Naive thymus-derived CD4-positive, alpha-beta T cell (primary cell): ENCODE measurements at regions not wholly inside any gene's neighbourhood (a gene's known extent, or its start where the extent isn't known, plus 50 kb on each side); places are given as distances from the start of the nearest gene placed in this dataset.

Source experiments
- ATAC-seq: fragments of 150-1000 bp; cut with Tn5 transposase; 2 replicates; pipeline ENCODE4 v1.10.0; 2021; ENCODE audit warnings: mild to moderate bottlenecking, moderate library complexity
- CTCF ChIA-PET: fragments of 350-600 bp; sonication (Branson Sonifier 250); formaldehyde crosslinking; loops from one replicate; lab custom pipeline; 2021; ENCODE audit warnings: antibody characterized with exemption; lab: Charles Lee
- POLR2A ChIA-PET: fragments of 350-600 bp; sonication (Branson Sonifier 250); formaldehyde crosslinking; loops from one replicate; lab custom pipeline; 2021; ENCODE audit warnings: antibody characterized with exemption, inconsistent platforms; lab: Charles Lee
- DNase-seq, 9 donors: peaks; one replicate each; pipeline versions ENCODE4 v3.0.0 to v3.0.0-alpha.2; 2020 to 2022; ENCODE audit warnings: mixed read lengths in 1 of 9
- H3K27ac ChIP-seq: one replicate; pipeline ENCODE4 v1.7.0; 2013; ENCODE audit warnings: mild to moderate bottlenecking, low read depth, low read length, moderate library complexity
- H3K27me3 ChIP-seq, 2 donors: one replicate each; pipeline ENCODE4 v1.7.0; 2013; ENCODE audit warnings: low read length in 2 of 2, mild to moderate bottlenecking in 2 of 2, moderate library complexity in 2 of 2; ENCODE audit not compliant: control insufficient read depth in 2 of 2, insufficient read depth in 2 of 2
- H3K36me3 ChIP-seq, 3 experiments: 1 replicate in 2 of 3; 2 replicates in 1 of 3; pipeline ENCODE4 v1.7.0; 2013; ENCODE audit warnings: low read length in 3 of 3, mild to moderate bottlenecking in 3 of 3, moderate library complexity in 1 of 3; ENCODE audit not compliant: insufficient read depth in 3 of 3, control insufficient read depth in 2 of 3
- H3K4me1 ChIP-seq, 2 donors: one replicate each; pipeline ENCODE4 v1.7.0; 2013; ENCODE audit warnings: low read length in 2 of 2, mild to moderate bottlenecking in 2 of 2, moderate library complexity in 1 of 2; ENCODE audit not compliant: control insufficient read depth in 2 of 2, insufficient read depth in 2 of 2
- H3K4me3 ChIP-seq: 2 replicates; pipeline ENCODE4 v1.7.0; 2013; ENCODE audit warnings: mild to moderate bottlenecking, low read length
- H3K9me3 ChIP-seq, 3 experiments: 1 replicate in 2 of 3; 2 replicates in 1 of 3; pipeline ENCODE4 v1.7.0; 2013; ENCODE audit warnings: low read length in 3 of 3; ENCODE audit not compliant: control insufficient read depth in 2 of 3
- H3K27ac Mint-ChIP-seq, 9 donors: one replicate each; pipeline ENCODE4 v1.8.0; 2020 to 2022; ENCODE audit warnings: mixed read lengths in 9 of 9, mild to moderate bottlenecking in 8 of 9, moderate library complexity in 5 of 9, inconsistent platforms in 2 of 9
- H3K27me3 Mint-ChIP-seq, 5 donors: one replicate each; pipeline ENCODE4 v1.8.0; 2021 to 2022; ENCODE audit warnings: mixed read lengths in 5 of 5, mild to moderate bottlenecking in 1 of 5
- H3K36me3 Mint-ChIP-seq, 5 donors: one replicate each; pipeline ENCODE4 v1.8.0; 2020 to 2022; ENCODE audit warnings: mixed read lengths in 5 of 5, mild to moderate bottlenecking in 3 of 5, inconsistent platforms in 1 of 5
- H3K4me1 Mint-ChIP-seq, 7 donors: one replicate each; pipeline ENCODE4 v1.8.0; 2020 to 2022; ENCODE audit warnings: mixed read lengths in 7 of 7, mild to moderate bottlenecking in 3 of 7, inconsistent platforms in 1 of 7
- H3K4me3 Mint-ChIP-seq, 10 donors: one replicate each; pipeline ENCODE4 v1.8.0; 2020 to 2022; ENCODE audit warnings: mild to moderate bottlenecking in 10 of 10, mixed read lengths in 10 of 10, moderate library complexity in 6 of 10, inconsistent platforms in 2 of 10
- H3K9me3 Mint-ChIP-seq, 11 donors: one replicate each; pipeline ENCODE4 v1.8.0; 2020 to 2022; ENCODE audit warnings: mixed read lengths in 11 of 11, mild to moderate bottlenecking in 4 of 11, inconsistent platforms in 1 of 11, moderate library complexity in 1 of 11
- intact Hi-C, 2 donors: fragments of 100-400 bp; cut with micrococcal nuclease; formaldehyde crosslinking; loops; one replicate each; pipeline ENCODE4 v1.15.1; 2023

DNA sequence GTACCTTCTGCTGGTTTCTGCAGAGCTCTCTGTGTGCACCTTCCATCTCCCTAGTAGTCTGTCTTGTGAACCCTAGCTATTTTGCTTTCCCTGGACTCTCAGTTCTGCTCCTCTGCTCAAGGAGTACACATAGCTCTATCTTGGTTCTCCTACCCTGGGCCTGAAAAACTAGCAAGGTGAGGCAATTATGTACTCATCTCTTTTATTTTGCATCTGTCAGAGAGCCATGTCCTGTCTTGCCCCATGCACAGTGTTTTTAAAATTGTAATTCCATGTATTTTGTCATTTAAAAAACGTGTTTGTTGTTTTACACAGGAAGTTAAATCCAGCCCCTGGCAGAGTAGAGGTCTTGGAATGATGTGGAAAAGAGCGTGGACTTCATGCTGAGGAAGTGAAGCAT is 684.9 kb upstream of the CPEB2 start:
- no peak overlapping the region for H3K27ac ChIP-seq
- no peaks in the 10 kb centered on the region for H3K27me3 ChIP-seq
- Mint-ChIP-seq H3K36me3 (no peaks in the 10 kb centered on the region), H3K4me3 (no peak overlapping the region), H3K4me1 (peaks cover 0 to 1% (median 0%) of the 10 kb centered on the region in 7 donors), H3K27me3 (no peaks in the 10 kb centered on the region), H3K9me3 (peaks cover 0 to 5% (median 0%) of the 10 kb centered on the region in 11 donors), H3K27ac (no peak overlapping the region)
- no peaks in the 10 kb centered on the region for H3K36me3 ChIP-seq
- DNase-seq: no peak
- intact Hi-C loops: no loop called here
- H3K4me1 ChIP-seq: no peaks in the 10 kb centered on the region
- ChIA-PET CTCF (no interaction called here), POLR2A (no interaction called here)
- no peak overlapping the region for H3K4me3 ChIP-seq
- no peak for ATAC-seq
- H3K9me3 ChIP-seq: no peaks in the 10 kb centered on the region

DNA sequence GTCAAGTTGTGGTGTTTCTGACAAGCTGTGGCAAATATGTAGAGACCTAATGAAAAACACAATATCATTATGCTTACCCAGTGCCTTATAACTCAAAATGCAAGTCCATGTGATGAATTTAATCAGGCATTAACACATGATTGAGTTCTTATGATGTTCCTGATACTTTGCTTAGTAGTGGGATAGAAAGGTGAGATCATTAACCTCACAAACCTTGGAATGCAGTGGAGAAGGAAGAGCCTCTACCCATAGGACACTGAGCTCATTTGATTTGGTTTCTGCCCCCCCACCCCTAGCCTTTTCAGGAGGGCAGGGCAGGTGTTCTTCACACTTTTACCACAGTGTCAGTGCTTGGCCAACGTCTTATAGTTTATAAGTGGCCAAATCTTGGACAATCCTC is 683.6 kb upstream of the CPEB2 start:
- Mint-ChIP-seq H3K4me3 (no peak overlapping the region), H3K27ac (no peak overlapping the region), H3K27me3 (no peaks in the 10 kb centered on the region), H3K36me3 (no peaks in the 10 kb centered on the region), H3K4me1 (peaks cover 0 to 1% (median 0%) of the 10 kb centered on the region in 7 donors), H3K9me3 (peaks cover 0 to 5% (median 0%) of the 10 kb centered on the region in 11 donors)
- no peaks in the 10 kb centered on the region for H3K9me3 ChIP-seq
- POLR2A ChIA-PET: no interaction called here
- CTCF ChIA-PET: no interaction called here
- no peak overlapping the region for H3K4me3 ChIP-seq
- intact Hi-C loops: no loop called here
- ATAC-seq: no peak
- H3K36me3 ChIP-seq: no peaks in the 10 kb centered on the region
- no peak for DNase-seq
- H3K4me1 ChIP-seq: no peaks in the 10 kb centered on the region
- no peak overlapping the region for H3K27ac ChIP-seq
- H3K27me3 ChIP-seq: no peaks in the 10 kb centered on the region

DNA sequence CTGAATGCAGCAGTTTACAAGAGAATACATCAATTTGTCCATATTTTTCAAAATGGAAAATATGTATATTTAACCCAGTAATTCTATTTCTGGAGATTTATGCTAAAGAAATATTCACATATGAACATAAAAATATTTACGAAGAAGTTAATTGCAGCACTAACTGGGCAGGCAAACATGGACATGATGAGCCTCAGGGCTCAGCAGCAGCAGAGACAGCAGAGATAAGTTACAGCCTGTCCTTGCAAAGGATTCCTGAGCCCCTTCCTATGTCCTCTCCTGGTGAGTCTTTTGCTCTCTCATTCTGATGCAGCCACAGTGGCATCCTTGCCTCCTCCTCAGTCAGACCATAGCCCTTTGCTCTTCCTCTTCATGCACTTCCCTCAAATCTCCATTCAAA is 680.6 kb upstream of the CPEB2 start:
- intact Hi-C loops: no loop called here
- no peak overlapping the region for H3K4me3 Mint-ChIP-seq
- H3K27me3 Mint-ChIP-seq: no peaks in the 10 kb centered on the region
- no peak overlapping the region for H3K27ac Mint-ChIP-seq
- Histone ChIP-seq H3K27ac (no peak overlapping the region), H3K4me3 (no peak overlapping the region), H3K27me3 (peaks cover 0 to 2% of the 10 kb centered on the region in 2 donors), H3K36me3 (no peaks in the 10 kb centered on the region), H3K4me1 (no peaks in the 10 kb centered on the region), H3K9me3 (no peaks in the 10 kb centered on the region)
- DNase-seq (no peak), ATAC-seq (no peak)
- CTCF ChIA-PET: no interaction called here
- H3K9me3 Mint-ChIP-seq: peaks cover 0 to 14% (median 5%) of the 10 kb centered on the region in 11 donors
- POLR2A ChIA-PET: no interaction called here
- no peaks in the 10 kb centered on the region for H3K4me1 Mint-ChIP-seq
- no peaks in the 10 kb centered on the region for H3K36me3 Mint-ChIP-seq

DNA sequence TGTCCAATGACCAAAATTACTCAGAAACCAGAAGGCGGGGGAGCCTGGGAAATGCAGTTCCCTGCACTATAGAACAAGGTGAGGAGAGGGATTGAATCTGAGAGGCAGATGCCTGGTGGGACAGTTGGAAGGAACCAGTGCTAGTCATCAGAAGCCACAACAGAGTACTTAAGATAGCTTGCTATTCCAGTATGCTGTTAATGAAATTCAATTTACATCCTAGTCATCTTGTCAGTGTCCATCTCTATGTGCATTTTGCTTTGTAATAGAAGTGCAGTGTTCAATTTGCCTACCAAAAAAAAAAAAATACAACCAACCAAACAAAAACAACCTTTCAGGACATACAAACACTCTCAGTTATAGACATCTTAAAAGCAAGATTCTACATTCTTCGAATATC is 679.1 kb upstream of the CPEB2 start:
- Histone ChIP-seq H3K27me3 (peaks cover 0 to 2% of the 10 kb centered on the region in 2 donors), H3K27ac (no peak overlapping the region), H3K9me3 (no peaks in the 10 kb centered on the region), H3K4me1 (no peaks in the 10 kb centered on the region), H3K4me3 (no peak overlapping the region), H3K36me3 (no peaks in the 10 kb centered on the region)
- H3K4me1 Mint-ChIP-seq: no peaks in the 10 kb centered on the region
- ChIA-PET POLR2A (no interaction called here), CTCF (no interaction called here)
- H3K27ac Mint-ChIP-seq: no peak overlapping the region
- no peaks in the 10 kb centered on the region for H3K36me3 Mint-ChIP-seq
- peaks cover 0 to 14% (median 5%) of the 10 kb centered on the region in 11 donors for H3K9me3 Mint-ChIP-seq
- intact Hi-C loops: no loop called here
- H3K27me3 Mint-ChIP-seq: no peaks in the 10 kb centered on the region
- ATAC-seq (no peak), DNase-seq (no peak)
- H3K4me3 Mint-ChIP-seq: no peak overlapping the region

DNA sequence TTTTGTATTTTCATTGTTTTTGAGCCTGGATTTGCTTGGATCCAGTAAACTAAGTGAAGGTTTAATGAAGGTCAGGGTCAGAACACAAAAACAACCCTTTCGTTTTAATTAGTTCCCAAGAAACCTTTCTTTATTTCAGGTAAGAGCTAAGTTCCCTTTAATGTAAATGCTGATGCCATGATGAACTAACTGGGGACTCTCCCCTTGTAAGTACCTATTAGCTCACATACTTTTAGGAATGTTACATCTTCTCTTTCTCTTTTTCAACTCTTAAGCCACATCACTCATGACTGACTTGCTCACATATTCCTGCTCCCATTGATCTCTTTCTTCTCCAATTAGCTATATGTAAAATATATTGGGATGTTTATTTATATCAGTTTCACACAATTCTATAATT is 673.1 kb upstream of the CPEB2 start:
- intact Hi-C loops: no loop called here
- Histone ChIP-seq H3K27ac (no peak overlapping the region), H3K9me3 (no peaks in the 10 kb centered on the region), H3K36me3 (no peaks in the 10 kb centered on the region), H3K4me3 (no peak overlapping the region), H3K27me3 (peaks cover 0 to 2% of the 10 kb centered on the region in 2 donors), H3K4me1 (no peaks in the 10 kb centered on the region)
- peaks cover 0 to 11% (median 0%) of the 10 kb centered on the region in 5 donors for H3K27me3 Mint-ChIP-seq
- H3K4me1 Mint-ChIP-seq: no peaks in the 10 kb centered on the region
- ATAC-seq (no peak), DNase-seq (no peak)
- no peaks in the 10 kb centered on the region for H3K36me3 Mint-ChIP-seq
- ChIA-PET CTCF (interaction anchor here (0.7 kb wide), 1 partner anchor 33 kb away, joined by 3 read pairs; no protein-coding TSS in a partner anchor), POLR2A (no interaction called here)
- H3K27ac Mint-ChIP-seq: no peak overlapping the region
- H3K4me3 Mint-ChIP-seq: no peak overlapping the region
- H3K9me3 Mint-ChIP-seq: peaks cover 0 to 10% (median 6%) of the 10 kb centered on the region in 11 donors

DNA sequence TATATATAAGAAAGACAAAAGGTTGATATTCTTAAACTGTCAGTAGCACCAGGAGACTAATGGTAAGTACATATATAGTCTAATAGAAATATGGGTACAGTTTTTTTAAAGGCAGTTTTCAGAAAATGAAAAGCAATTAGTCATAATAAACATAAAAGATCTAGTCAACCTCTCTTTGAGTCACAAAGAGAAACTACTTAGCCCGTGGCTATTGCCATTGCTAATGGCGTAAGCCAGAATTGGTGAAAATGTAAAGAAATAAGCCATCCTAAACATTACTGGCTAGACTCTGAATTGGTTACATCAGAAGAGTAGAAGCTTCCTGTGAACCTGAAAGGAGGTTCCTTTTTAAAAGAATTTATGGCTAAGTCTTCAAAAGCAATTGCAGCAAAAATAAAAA is 668.7 kb upstream of the CPEB2 start:
- peaks cover 0 to 6% (median 0%) of the 10 kb centered on the region in 11 donors for H3K9me3 Mint-ChIP-seq
- no peaks in the 10 kb centered on the region for H3K4me1 ChIP-seq
- no peaks in the 10 kb centered on the region for H3K4me1 Mint-ChIP-seq
- H3K9me3 ChIP-seq: no peaks in the 10 kb centered on the region
- POLR2A ChIA-PET: no interaction called here
- no peaks in the 10 kb centered on the region for H3K27me3 ChIP-seq
- no peak overlapping the region for H3K27ac Mint-ChIP-seq
- ATAC-seq (no peak), DNase-seq (no peak)
- no peaks in the 10 kb centered on the region for H3K36me3 ChIP-seq
- no peak overlapping the region for H3K4me3 Mint-ChIP-seq
- no peaks in the 10 kb centered on the region for H3K36me3 Mint-ChIP-seq
- peaks cover 0 to 11% (median 0%) of the 10 kb centered on the region in 5 donors for H3K27me3 Mint-ChIP-seq
- intact Hi-C loops: no loop called here
- H3K27ac ChIP-seq: no peak overlapping the region
- CTCF ChIA-PET: no interaction called here
- H3K4me3 ChIP-seq: no peak overlapping the region

DNA sequence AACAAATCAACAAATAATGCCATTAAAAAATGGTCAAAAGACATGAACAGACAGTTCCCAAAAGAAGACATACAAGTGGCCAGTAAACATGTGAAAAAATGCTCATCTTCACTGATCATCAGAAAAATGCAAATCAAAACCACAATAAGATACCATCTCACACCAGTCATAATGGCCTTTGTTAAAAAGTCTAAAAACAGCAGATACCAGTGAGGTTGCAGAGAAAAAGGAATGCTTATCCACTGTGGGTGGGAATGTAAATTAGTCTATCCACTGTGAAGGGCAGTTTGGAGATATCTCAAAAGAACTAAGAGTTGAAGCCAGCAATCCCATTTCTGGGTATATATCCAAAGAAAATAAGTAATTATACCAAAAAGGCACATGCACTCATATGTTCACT is 668.1 kb upstream of the CPEB2 start:
- intact Hi-C loops: no loop called here
- POLR2A ChIA-PET: no interaction called here
- no peak overlapping the region for H3K4me3 Mint-ChIP-seq
- H3K36me3 Mint-ChIP-seq: no peaks in the 10 kb centered on the region
- H3K9me3 Mint-ChIP-seq: peaks cover 0 to 8% (median 0%) of the 10 kb centered on the region in 11 donors
- Histone ChIP-seq H3K9me3 (no peaks in the 10 kb centered on the region), H3K4me3 (no peak overlapping the region), H3K36me3 (no peaks in the 10 kb centered on the region), H3K27me3 (no peaks in the 10 kb centered on the region), H3K27ac (no peak overlapping the region), H3K4me1 (no peaks in the 10 kb centered on the region)
- CTCF ChIA-PET: no interaction called here
- H3K27me3 Mint-ChIP-seq: peaks cover 0 to 11% (median 0%) of the 10 kb centered on the region in 5 donors
- no peak for ATAC-seq
- DNase-seq: no peak
- H3K27ac Mint-ChIP-seq: no peak overlapping the region
- no peaks in the 10 kb centered on the region for H3K4me1 Mint-ChIP-seq
